HG03457 (cell line): ENCODE measurements at regions not wholly inside any gene's neighbourhood (a gene's known extent, or its start where the extent isn't known, plus 50 kb on each side); places are given as distances from the start of the nearest gene placed in this dataset.

ENCODE experiments used
- ATAC-seq: cut with Tn5 transposase; IDR thresholded peaks from one replicate; pipeline ENCODE4 v1.9.1; 2021; ENCODE audit warnings: moderate number of reproducible peaks; ENCODE audit not compliant: unreplicated experiment

GRCh38 chr3:110711130-110711832 is 360.3 kb upstream of the NECTIN3 start:
- ATAC-seq = no peak

GRCh38 chr3:110711851-110712516 is 359.6 kb upstream of the NECTIN3 start:
- ATAC-seq = no peak

DNA sequence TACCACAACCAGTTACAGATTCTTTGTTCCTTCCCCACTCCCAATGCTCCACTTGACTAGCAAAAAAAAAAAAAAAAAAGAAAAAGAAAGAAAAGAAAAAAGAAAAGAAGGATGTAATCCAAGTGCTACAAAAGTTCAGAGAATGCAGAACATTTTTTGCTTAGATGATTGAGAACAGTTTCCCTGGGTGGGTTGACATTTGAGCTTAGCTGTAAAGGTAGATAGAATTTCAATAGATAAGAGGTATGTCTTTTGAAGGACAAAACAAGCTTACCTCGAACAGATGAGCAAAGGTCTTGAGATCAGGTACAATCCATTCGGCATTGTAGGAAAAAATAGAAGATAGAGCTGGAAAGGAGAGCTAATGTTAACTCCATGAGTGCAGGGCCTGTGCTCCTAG is 344.6 kb upstream of the NECTIN3 start:
- ATAC-seq = no peak

GRCh38 chr3:110731148-110731547 is 340.5 kb upstream of the NECTIN3 start:
- no peak for ATAC-seq

DNA sequence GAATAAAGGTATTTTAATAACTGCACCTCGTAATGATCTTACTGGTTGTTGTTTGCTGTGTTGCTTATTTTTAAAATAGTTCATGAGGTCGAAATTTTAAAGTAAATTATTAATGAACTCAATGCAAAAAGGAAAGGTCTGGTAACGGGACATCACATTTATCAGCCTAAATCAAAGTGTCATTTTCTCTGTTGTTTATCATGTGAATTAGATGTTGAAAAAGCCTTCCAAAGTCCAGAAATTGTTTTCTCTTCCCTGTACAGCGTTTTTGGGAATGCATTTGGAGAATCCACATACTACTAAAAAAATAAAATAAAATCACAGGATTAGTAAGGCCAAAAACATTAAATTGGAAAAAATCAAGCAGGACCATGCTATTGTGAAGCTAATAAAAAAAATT is 339.2 kb upstream of the NECTIN3 start:
- no peak for ATAC-seq

- ATAC-seq = no peak
These were observed 338.6 kb upstream of the NECTIN3 start for GRCh38 chr3:110733045-110733444.

DNA sequence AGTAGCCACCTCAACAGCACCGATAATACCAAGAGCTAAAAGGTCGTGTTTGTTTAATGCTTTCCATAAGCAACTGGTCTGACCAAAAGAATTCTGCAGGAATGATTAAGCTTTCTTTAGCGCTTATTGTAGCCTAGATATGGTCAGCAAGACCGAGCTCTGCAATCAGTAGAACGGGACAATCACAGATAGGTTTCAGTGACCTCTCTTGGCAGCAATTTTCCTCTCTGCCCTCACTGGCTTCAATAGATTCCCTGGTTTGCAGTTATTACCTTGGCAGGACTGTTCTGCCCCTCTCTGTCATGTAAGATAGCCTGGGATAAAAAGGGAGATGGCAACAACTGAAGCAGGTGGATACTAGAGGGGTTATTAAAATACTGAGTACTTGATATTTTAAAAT is 337.1 kb upstream of the NECTIN3 start:
- ATAC-seq = no peak

- peak; percentile 80 for ATAC-seq
These were observed 335.3 kb upstream of the NECTIN3 start for GRCh38 chr3:110736332-110736731.

DNA sequence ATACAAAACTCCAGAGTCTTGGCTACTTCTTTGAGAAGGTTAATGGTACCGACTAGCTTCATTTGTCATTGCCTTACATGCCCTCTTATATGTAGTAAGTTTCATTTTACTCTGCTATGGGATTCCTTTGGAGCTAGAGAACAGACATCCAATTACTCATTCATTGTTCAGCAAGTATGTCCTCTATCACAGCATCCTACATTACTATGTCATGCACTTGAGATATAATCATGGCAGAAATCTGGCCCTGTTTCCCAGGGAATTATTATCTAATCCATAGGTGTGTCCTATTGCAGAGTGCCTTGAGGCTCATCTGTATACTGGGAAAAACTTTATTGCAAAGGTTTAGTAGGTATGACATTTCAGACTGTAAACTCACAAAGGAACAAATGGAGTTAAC is 333.1 kb upstream of the NECTIN3 start:
- no peak for ATAC-seq

GRCh38 chr3:110741891-110742290 is 329.7 kb upstream of the NECTIN3 start:
- no peak for ATAC-seq

GRCh38 chr3:110743202-110743601 is 328.4 kb upstream of the NECTIN3 start:
- peak; percentile 69 for ATAC-seq

GRCh38 chr3:110743984-110744383 is 327.6 kb upstream of the NECTIN3 start:
- ATAC-seq = no peak

- no peak for ATAC-seq
These were observed 326.9 kb upstream of the NECTIN3 start for GRCh38 chr3:110744723-110745122.

GRCh38 chr3:110749006-110749405 is 322.6 kb upstream of the NECTIN3 start:
- ATAC-seq = no peak

- no peak for ATAC-seq
These were observed 321.4 kb upstream of the NECTIN3 start for GRCh38 chr3:110750201-110750600.

DNA sequence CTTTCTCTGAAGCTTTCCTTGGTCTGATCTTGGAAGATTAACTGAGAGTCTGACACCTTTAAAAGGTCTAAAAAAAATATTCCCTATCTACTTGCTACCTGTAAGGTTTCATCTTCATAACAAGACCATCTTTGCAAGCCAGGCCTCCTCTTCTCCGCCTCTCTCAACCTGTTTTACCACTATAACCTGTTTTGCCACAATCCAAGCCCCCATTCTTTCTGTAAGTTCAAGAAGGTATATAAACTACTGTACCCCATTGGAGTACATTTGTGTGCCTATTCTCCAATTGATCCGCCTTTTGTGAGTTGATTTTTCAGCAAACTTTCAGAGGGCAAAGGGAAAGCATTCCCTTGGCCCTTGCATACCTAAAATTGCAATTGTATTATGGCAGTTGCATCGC is 319.3 kb upstream of the NECTIN3 start:
- no peak for ATAC-seq

GRCh38 chr3:110753516-110753915 is 318.1 kb upstream of the NECTIN3 start:
- no peak for ATAC-seq

- ATAC-seq = no peak
These were observed 317.3 kb upstream of the NECTIN3 start for GRCh38 chr3:110754212-110754916.

GRCh38 chr3:110755345-110755744 is 316.3 kb upstream of the NECTIN3 start:
- ATAC-seq = no peak

- ATAC-seq = no peak
These were observed 314.9 kb upstream of the NECTIN3 start for GRCh38 chr3:110756705-110757104.

- ATAC-seq = no peak
These were observed 313.4 kb upstream of the NECTIN3 start for GRCh38 chr3:110758208-110758607.

DNA sequence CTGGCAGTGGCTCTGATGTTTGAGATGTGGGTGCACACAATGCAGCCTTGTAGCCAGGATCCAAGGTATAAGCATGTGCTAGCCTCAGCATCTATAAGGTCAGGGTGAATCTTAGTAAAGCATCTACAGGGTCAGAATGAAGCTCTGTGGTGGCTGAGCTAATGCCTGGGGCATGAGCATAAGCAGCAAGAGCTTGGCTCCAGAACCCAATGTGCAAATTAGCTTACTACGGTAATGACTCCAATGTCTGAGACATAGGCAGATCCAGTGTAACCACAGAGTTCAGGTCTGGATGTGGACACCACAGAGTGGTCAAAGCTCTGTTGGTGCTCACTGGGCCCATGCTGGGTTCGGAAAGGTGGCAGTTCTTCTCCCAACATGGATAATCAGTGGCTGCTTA is 304.5 kb upstream of the NECTIN3 start:
- no peak for ATAC-seq
